GM19372 (cell line): ENCODE measurements at regions not wholly inside any gene's neighbourhood (a gene's known extent, or its start where the extent isn't known, plus 50 kb on each side); places are given as distances from the start of the nearest gene placed in this dataset.
"Not testable (repeated sequence)": the region's sequence is repeated elsewhere in the genome, so short reads cannot be mapped to it uniquely, and the experiment has no call there.

Experiments used
- ATAC-seq: cut with Tn5 transposase; IDR thresholded peaks from one replicate; pipeline ENCODE4 v1.9.1; 2021; ENCODE audit warnings: mild to moderate bottlenecking, low read depth, moderate library complexity; ENCODE audit not compliant: unreplicated experiment

DNA sequence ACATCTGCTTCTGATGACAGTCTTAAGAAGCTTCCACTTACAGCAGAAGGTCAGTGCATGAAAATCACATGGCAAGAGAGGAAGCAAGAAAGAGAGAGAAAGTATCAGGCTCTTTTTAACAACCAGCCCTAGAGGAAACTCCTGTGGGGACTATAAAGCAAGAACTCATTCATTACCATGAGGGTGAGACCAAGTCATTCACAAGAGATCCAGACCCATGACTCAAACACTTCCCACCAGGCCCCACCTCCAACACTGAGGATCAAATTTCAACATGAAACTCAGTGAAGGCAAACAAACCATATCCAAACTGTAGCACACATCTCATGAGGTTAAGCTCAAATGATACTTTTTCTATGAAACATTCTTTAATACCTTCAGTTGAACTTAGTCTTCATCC, 643.2 kb upstream of the SYNCRIP start:
- ATAC-seq, result no peak

GRCh38 chr6:86284809-86285480, 642.3 kb upstream of the SYNCRIP start:
- ATAC-seq, result not testable (repeated sequence)

GRCh38 chr6:86283596-86283995, 640.9 kb upstream of the SYNCRIP start:
- not testable (repeated sequence) for ATAC-seq

GRCh38 chr6:86276056-86276455, 633.4 kb upstream of the SYNCRIP start:
- ATAC-seq, result no peak

GRCh38 chr6:86273936-86274335, 631.2 kb upstream of the SYNCRIP start:
- no peak for ATAC-seq

- ATAC-seq, result no peak
These were observed 614.0 kb upstream of the SYNCRIP start for GRCh38 chr6:86256615-86257187.

DNA sequence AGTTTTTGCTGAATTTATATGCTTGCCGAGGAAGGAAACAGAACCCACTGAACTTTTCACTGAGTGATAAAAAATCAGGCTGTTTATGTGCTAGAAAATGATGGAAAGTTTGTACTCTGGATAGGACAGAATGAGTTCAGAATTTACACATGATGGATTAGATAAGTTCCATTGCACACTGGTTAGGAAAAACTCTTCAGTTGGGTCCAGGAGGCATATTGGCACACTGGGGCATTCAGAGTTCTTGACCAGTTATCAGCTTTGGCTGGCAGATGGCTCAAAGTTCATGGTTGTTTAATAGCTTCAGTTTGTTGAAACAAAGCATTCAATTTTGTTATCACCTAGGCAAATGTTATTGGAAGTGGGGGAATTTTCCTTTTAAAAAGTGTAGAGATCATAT, 613.3 kb upstream of the SYNCRIP start:
- ATAC-seq, result no peak

DNA sequence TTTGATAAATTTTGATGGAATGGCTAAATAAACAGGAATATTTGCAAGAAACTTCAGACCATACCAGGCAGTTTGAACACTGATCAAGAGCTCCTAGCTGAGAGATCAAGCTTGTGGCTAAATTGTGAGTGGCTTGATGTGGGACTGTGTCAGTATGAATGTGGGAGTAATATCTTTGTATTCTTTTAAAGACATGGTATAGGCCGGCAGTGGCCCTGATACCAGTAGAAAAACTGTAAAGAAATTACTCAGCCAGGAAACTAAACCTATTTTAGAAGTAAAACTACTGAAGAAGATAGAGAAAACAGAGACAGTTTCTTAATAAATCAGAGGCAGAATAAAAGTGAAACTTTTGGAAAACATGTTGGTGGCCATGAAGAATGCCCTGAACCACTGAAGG, 608.4 kb upstream of the SYNCRIP start:
- no peak for ATAC-seq

DNA sequence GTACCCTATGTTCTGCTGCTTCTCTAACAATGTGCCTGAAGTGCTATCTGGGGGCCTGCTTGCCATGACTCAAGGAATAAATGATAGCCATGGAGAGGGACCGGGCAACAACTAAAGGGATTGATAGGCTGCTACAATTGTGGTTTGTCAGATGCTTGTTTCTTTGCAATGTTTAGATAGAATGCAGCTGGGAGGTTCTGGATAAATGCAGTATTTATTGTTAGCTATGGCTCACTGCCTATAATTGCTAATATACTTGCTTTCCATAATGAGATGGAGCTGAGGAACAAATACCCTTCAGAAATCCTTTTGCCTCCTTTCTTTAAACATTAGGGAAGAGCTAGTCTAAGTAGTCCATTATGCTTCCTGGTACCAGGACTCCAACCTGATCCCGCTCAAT, 575.2 kb upstream of the SYNCRIP start:
- no peak for ATAC-seq

DNA sequence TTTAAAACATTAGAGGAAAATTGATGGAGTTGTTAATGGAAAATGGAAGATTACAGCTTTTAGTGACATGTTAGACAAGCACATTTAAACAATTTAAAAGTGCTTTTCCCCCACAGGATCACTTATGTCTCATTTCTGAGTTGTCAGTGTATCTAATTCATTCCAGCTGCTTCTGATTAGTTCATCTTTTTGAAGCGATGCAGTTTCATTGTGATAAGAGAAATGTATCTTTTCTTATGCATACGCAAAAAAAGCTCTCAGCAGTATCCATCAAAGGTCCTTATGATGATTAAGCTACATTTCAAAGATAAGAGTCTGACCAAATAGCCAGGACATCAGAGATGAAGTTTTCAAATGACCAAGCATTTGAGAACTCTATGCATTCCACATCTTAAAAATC, 572.6 kb upstream of the SYNCRIP start:
- no peak for ATAC-seq

GRCh38 chr6:86205980-86206379, 563.3 kb upstream of the SYNCRIP start:
- ATAC-seq, result no peak

DNA sequence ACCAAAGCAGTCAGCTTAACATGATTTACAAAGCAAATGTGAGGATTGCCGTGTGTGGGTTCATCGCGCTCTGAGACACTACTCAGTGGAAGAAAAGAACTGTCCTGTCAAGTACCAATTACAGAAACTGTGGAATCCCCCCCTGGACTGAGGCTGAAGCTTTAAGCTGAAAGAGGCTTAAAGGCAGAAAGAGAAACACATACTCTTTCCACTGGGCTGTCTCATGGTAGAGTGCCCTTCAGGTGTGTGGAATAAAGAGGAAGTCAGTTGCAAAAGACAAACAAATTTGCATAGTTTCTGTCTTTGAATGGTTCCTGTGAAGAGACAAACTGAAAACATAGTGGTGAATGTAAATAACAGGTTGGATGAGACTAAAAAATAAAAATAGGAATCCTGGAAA, 560.4 kb upstream of the SYNCRIP start:
- ATAC-seq, result no peak

GRCh38 chr6:86193821-86194220, 551.1 kb upstream of the SYNCRIP start:
- ATAC-seq, result no peak

DNA sequence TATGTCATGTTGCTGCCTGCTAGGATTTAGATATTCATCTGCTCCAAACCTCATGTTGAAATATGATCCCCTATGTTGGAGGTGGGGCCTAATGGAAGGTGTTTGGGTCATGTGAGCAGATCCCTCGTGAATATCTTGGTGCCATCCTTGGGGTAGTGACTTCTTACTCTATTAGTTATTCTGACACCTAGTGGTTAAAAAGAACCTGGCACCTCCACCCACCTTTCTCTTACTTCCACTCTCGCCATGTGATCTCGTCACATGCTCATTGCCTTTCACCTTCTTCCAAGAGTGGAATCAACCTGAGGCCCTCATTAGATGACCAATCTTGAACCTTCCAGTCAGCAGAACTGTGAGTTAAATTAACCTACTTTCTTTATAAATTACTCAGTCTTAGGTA, 549.4 kb upstream of the SYNCRIP start:
- ATAC-seq, result no peak

DNA sequence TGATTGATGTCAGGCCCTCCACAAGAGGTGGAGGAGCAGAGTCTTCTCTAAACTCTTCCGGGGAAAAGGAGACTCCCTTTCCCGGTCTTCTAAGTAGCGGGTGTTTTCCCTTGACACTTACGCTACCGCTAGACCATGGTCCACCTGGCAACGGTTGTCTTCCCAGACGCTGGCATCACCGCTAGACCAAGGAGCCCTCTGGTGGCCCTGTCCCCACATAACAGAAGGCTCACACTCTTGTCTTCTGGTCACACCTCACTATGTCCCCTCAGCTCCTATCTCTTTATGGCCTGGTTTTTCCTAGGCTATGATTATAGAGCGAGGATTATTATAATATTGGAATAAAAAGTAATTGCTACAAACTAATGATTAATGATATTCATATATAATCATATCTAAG, 532.5 kb upstream of the SYNCRIP start:
- ATAC-seq, result not testable (repeated sequence)

- no peak for ATAC-seq
These were observed 512.2 kb upstream of the SYNCRIP start for GRCh38 chr6:86154852-86155251.

- no peak for ATAC-seq
These were observed 510.8 kb upstream of the SYNCRIP start for GRCh38 chr6:86153521-86153920.

GRCh38 chr6:86152546-86152945, 509.9 kb upstream of the SYNCRIP start:
- no peak for ATAC-seq

- no peak for ATAC-seq
These were observed 505.9 kb upstream of the SYNCRIP start for GRCh38 chr6:86148586-86148985.

DNA sequence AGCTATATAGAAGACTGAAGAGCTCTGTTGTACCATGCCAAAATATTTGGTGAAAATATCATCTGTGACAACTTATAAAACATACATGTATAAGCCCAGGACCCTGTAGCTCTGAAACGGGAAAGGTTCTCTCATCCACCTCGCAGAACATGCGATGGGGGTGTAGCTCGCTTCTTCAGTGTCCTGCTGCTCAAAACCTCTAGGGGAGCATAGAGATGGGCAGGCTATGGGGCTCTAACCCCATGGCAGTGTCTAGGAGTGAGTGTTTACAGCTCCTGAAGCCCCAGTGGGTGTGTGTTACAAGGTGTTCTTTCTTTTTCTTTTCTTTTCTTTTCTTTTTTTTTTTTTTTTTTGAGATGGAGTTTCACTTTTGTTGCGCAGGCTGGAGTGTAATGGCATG, 505.2 kb upstream of the SYNCRIP start:
- ATAC-seq, result no peak

DNA sequence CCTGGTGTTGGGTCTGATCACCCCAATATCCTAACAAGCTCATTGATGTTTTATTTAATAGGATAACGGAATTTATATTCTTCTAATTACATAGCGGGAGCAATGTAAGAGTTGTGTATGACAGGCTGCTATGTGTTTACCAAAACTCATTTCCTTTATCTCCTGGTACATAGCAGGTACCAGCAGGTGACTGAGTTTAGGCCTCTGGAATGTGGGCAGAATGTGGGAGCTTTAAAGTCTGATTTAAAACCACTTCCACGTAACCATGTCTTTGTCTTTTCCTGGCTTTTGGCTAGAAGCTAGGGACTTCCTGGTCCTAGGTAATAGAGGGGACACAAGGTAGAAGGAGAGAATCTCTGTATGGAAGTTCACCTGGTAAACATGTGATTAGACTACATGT, 504.6 kb upstream of the SYNCRIP start:
- no peak for ATAC-seq

- not testable (repeated sequence) for ATAC-seq
These were observed 504.1 kb upstream of the SYNCRIP start for GRCh38 chr6:86146751-86147150.

- ATAC-seq, result no peak
These were observed 499.6 kb upstream of the SYNCRIP start for GRCh38 chr6:86142326-86142725.
